Hematopoietic multipotent progenitor cell treated with erythropoietin and hydrocortisone succinate and interleukin-3 and kit ligand, for 17 days (in vitro differentiated cells): ENCODE measurements at regions not wholly inside any gene's neighbourhood (a gene's known extent, or its start where the extent isn't known, plus 50 kb on each side); places are given as distances from the start of the nearest gene placed in this dataset.
A peak's percentile ranks its signal among the peaks of the same experiment; 100 is the strongest.

ENCODE experiments used
- DNase-seq: peaks from one replicate; pipeline ENCODE4 v3.0.0-alpha.2; 2015; ENCODE audit warnings: low spot score

- DNase-seq = no peak
Observed at GRCh38 chr14:73782623-73783022, 68.4 kb upstream of the PNMA1 start.

- DNase-seq = no peak
Observed at GRCh38 chr14:73780896-73781295, 66.7 kb upstream of the PNMA1 start.

GRCh38 chr14:73780391-73780790, 66.2 kb upstream of the PNMA1 start:
- DNase-seq = no peak

- no peak for DNase-seq
Observed at GRCh38 chr14:73778736-73779135, 64.6 kb upstream of the PNMA1 start.

- DNase-seq = peak; percentile 55
Observed at GRCh38 chr14:73777420-73777819, 63.2 kb upstream of the PNMA1 start.

- no peak for DNase-seq
Observed at GRCh38 chr14:73776194-73776537, 62.0 kb upstream of the PNMA1 start.

GRCh38 chr14:73775339-73776193, 61.4 kb upstream of the PNMA1 start:
- DNase-seq = no peak

- DNase-seq = no peak
Observed at GRCh38 chr14:73774671-73775070, 60.5 kb upstream of the PNMA1 start.

GRCh38 chr14:73774241-73774570, 60.0 kb upstream of the PNMA1 start:
- no peak for DNase-seq

GRCh38 chr14:73773441-73774240, 59.5 kb upstream of the PNMA1 start:
- no peak for DNase-seq

- DNase-seq = peak; percentile 84
Observed at GRCh38 chr14:73771848-73772638, 57.9 kb upstream of the PNMA1 start.

GRCh38 chr14:73770977-73771847, 57.0 kb upstream of the PNMA1 start:
- DNase-seq = no peak

GRCh38 chr14:73768107-73768506, 53.9 kb upstream of the PNMA1 start:
- DNase-seq = no peak

GRCh38 chr14:73764406-73765280, 50.5 kb upstream of the PNMA1 start:
- peak; percentile 55 for DNase-seq
